H1 (cell line): ENCODE measurements at regions not wholly inside any gene's neighbourhood (a gene's known extent, or its start where the extent isn't known, plus 50 kb on each side); places are given as distances from the start of the nearest gene placed in this dataset.

ENCODE experiments used
- CTCF ChIA-PET: fragments of 300-600 bp; sonication (Branson Sonifier 250); formaldehyde crosslinking; loops from one replicate; lab custom pipeline; 2021; ENCODE audit not compliant: partially characterized antibody; lab: Charles Lee
- POLR2A ChIA-PET: fragments of 300-600 bp; sonication (Branson Sonifier 250); formaldehyde crosslinking; loops from one replicate; lab custom pipeline; 2021; ENCODE audit warnings: inconsistent platforms; ENCODE audit not compliant: partially characterized antibody; lab: Charles Lee
- DNase-seq, 2 experiments: peaks; one replicate each; pipeline versions ENCODE4 v3.0.0 to v3.0.0-alpha.2; 2010 to 2022; ENCODE audit warnings: low spot score in 2 of 2, low read depth in 1 of 2, mixed read lengths in 1 of 2
- FAIRE-seq: peaks from 2 replicates; lab custom pipeline; 2011; peaks lifted over from hg19 to GRCh38; lab: Jason Lieb, UNC
- H2AFZ ChIP-seq: 2 replicates; pipeline ENCODE4 v1.8.1; 2012; ENCODE audit warnings: low read length, inconsistent platforms
- H2AK5ac ChIP-seq: 2 replicates; pipeline ENCODE4 v1.6.1; 2013; ENCODE audit warnings: low read depth, low read length
- H2BK120ac ChIP-seq: replicated peaks from 2 replicates; pipeline ENCODE3; 2013; ENCODE audit warnings: low read depth, low read length, inconsistent platforms
- H2BK12ac ChIP-seq: 2 replicates; pipeline ENCODE4 v1.6.1; 2013; ENCODE audit warnings: low read depth, low read length
- H2BK15ac ChIP-seq: 2 replicates; pipeline ENCODE4 v1.6.1; 2013; ENCODE audit warnings: low read length
- H2BK20ac ChIP-seq: 2 replicates; pipeline ENCODE4 v1.6.1; 2013; ENCODE audit warnings: low read length
- H2BK5ac ChIP-seq: 2 replicates; pipeline ENCODE4 v1.6.1; 2013; ENCODE audit warnings: low read depth, low read length
- H3K14ac ChIP-seq: 2 replicates; pipeline ENCODE4 v1.6.1; 2013; ENCODE audit warnings: inconsistent platforms; ENCODE audit not compliant: insufficient read length
- H3K18ac ChIP-seq: 2 replicates; pipeline ENCODE4 v1.6.1; 2013; ENCODE audit warnings: low read length; ENCODE audit errors: extremely low read depth
- H3K23ac ChIP-seq: 2 replicates; pipeline ENCODE4 v1.6.1; 2013; ENCODE audit warnings: inconsistent platforms; ENCODE audit not compliant: insufficient read length
- H3K23me2 ChIP-seq: 2 replicates; pipeline ENCODE4 v1.6.1; 2013; ENCODE audit warnings: low read depth, low read length
- H3K27ac ChIP-seq: 2 replicates; pipeline ENCODE4 v1.6.1; 2011; ENCODE audit warnings: low read depth, low read length, inconsistent platforms
- H3K27me3 ChIP-seq, 4 experiments: replicated peaks in 1 of 4; 1 replicate in 1 of 4; 2 replicates in 3 of 4; pipeline versions ENCODE4 v1.6.1 to v1.8.1; 2011 to 2013; ENCODE audit warnings: low read length in 3 of 4, mild to moderate bottlenecking in 3 of 4, inconsistent platforms in 2 of 4, mixed read lengths in 2 of 4, moderate library complexity in 1 of 4; ENCODE audit not compliant: control insufficient read depth in 3 of 4, insufficient read depth in 3 of 4; ENCODE audit errors: extremely low read depth in 1 of 4
- H3K36me3 ChIP-seq, 4 experiments: 2 replicates each; pipeline versions ENCODE4 v1.6.1 to v1.8.1; 2011 to 2013; ENCODE audit warnings: mild to moderate bottlenecking in 4 of 4, low read length in 3 of 4, moderate library complexity in 2 of 4, control low read depth in 1 of 4, inconsistent platforms in 1 of 4; ENCODE audit not compliant: insufficient read depth in 4 of 4, control insufficient read depth in 2 of 4
- H3K4ac ChIP-seq: replicated peaks from 2 replicates; pipeline ENCODE3; 2013; ENCODE audit warnings: low read length, low read depth, mixed read lengths, inconsistent platforms; ENCODE audit not compliant: insufficient read length
- H3K4me1 ChIP-seq, 4 experiments: replicated peaks in 1 of 4; 1 replicate in 1 of 4; 2 replicates in 3 of 4; pipeline versions ENCODE4 v1.6.1 to v1.8.1; 2011 to 2013; ENCODE audit warnings: low read length in 3 of 4, inconsistent platforms in 2 of 4, mixed read lengths in 1 of 4; ENCODE audit not compliant: insufficient read depth in 4 of 4, control insufficient read depth in 3 of 4
- H3K4me2 ChIP-seq, 2 experiments: 2 replicates each; pipeline versions ENCODE4 v1.6.1 to v1.8.1; 2011 to 2013; ENCODE audit warnings: low read depth in 2 of 2, low read length in 2 of 2, control low read depth in 1 of 2, inconsistent platforms in 1 of 2, mild to moderate bottlenecking in 1 of 2; ENCODE audit not compliant: insufficient read depth in 1 of 2
- H3K4me3 ChIP-seq, 4 experiments: fragments of 200-600, 300-600 bp in 1 of 4; sonication (generic), shearing (Covaris generic), sonication (Bioruptor Twin) in 1 of 4; 2 replicates each; pipeline versions ENCODE4 v1.5.1 to v1.8.1; 2011 to 2016; ENCODE audit warnings: low read length in 4 of 4, low read depth in 3 of 4, control low read depth in 2 of 4, inconsistent platforms in 2 of 4, mild to moderate bottlenecking in 2 of 4, mixed read lengths in 1 of 4, moderate library complexity in 1 of 4; ENCODE audit not compliant: insufficient read depth in 2 of 4; ENCODE audit errors: extremely low read depth in 1 of 4
- H3K56ac ChIP-seq: replicated peaks from 2 replicates; pipeline ENCODE3; 2013; ENCODE audit warnings: low read depth, mild to moderate bottlenecking, mixed read lengths, low read length, inconsistent platforms; ENCODE audit not compliant: insufficient read length
- H3K79me1 ChIP-seq: 2 replicates; pipeline ENCODE4 v1.6.1; 2013; ENCODE audit warnings: low read depth, low read length, control low read depth
- H3K79me2 ChIP-seq, 2 experiments: 2 replicates each; pipeline versions ENCODE4 v1.6.1 to v1.8.1; 2012 to 2013; ENCODE audit warnings: low read length in 2 of 2, mild to moderate bottlenecking in 2 of 2, inconsistent platforms in 1 of 2; ENCODE audit not compliant: insufficient read depth in 2 of 2, control insufficient read depth in 1 of 2
- H3K9ac ChIP-seq, 4 experiments: replicated peaks in 1 of 4; 1 replicate in 1 of 4; 2 replicates in 3 of 4; pipeline versions ENCODE4 v1.6.1 to v1.8.1; 2011 to 2013; ENCODE audit warnings: low read depth in 3 of 4, low read length in 3 of 4, control low read depth in 2 of 4, mild to moderate bottlenecking in 2 of 4, moderate library complexity in 2 of 4, inconsistent platforms in 1 of 4; ENCODE audit errors: extremely low read depth in 1 of 4
- H3K9me3 ChIP-seq, 2 experiments: 2 replicates each; pipeline versions ENCODE4 v1.6.1 to v1.8.1; 2012 to 2013; ENCODE audit warnings: mild to moderate bottlenecking in 2 of 2, moderate library complexity in 2 of 2, control low read depth in 1 of 2, inconsistent platforms in 1 of 2, low read depth in 1 of 2, low read length in 1 of 2, mixed read lengths in 1 of 2; ENCODE audit not compliant: insufficient read depth in 2 of 2
- H4K20me1 ChIP-seq, 2 experiments: replicated peaks in 1 of 2; 2 replicates each; pipeline versions ENCODE3 to v1.8.1; 2011 to 2013; ENCODE audit warnings: inconsistent platforms in 2 of 2, low read length in 2 of 2, mild to moderate bottlenecking in 1 of 2; ENCODE audit not compliant: insufficient read depth in 2 of 2, control insufficient read depth in 1 of 2
- H4K5ac ChIP-seq: 2 replicates; pipeline ENCODE4 v1.6.1; 2013; ENCODE audit warnings: low read length, low read depth, mixed read lengths, inconsistent platforms; ENCODE audit not compliant: insufficient read length
- H4K8ac ChIP-seq: 2 replicates; pipeline ENCODE4 v1.8.0; 2013; ENCODE audit warnings: mild to moderate bottlenecking, moderate library complexity, low read length, inconsistent platforms; ENCODE audit not compliant: insufficient read depth; ENCODE audit errors: extremely low read depth
- H4K91ac ChIP-seq: replicated peaks from 2 replicates; pipeline ENCODE3; 2013; ENCODE audit warnings: low read length, mixed read lengths, inconsistent platforms; ENCODE audit not compliant: insufficient read length
- CEBPB ChIP-seq: IDR thresholded peaks from 2 replicates; pipeline ENCODE4 v1.6.1; 2012; ENCODE audit warnings: low read depth, low read length
- CREB1 ChIP-seq: IDR thresholded peaks from 2 replicates; pipeline ENCODE4 v1.6.1; 2012; ENCODE audit warnings: inconsistent platforms
- EGR1 ChIP-seq: IDR thresholded peaks from 2 replicates; pipeline ENCODE4 v1.6.1; 2011; ENCODE audit warnings: low read depth, low read length, borderline replicate concordance
- EZH2 ChIP-seq: fragments of 200-600 bp; sonication (generic); IDR thresholded peaks from 2 replicates; pipeline ENCODE4 v1.7.1; 2012; ENCODE audit warnings: low read depth, mild to moderate bottlenecking, moderate library complexity, low read length, inconsistent platforms; ENCODE audit not compliant: severe bottlenecking
- JUND ChIP-seq: IDR thresholded peaks from 2 replicates; pipeline ENCODE4 v1.6.1; 2011; ENCODE audit warnings: mild to moderate bottlenecking, improper control_type of control experiment, low read length
- POLR2A ChIP-seq, 2 experiments: IDR thresholded peaks; 1 replicate in 1 of 2; 2 replicates in 1 of 2; pipeline ENCODE4 v1.6.1; 2011; ENCODE audit warnings: low read depth in 2 of 2, low read length in 2 of 2, mild to moderate bottlenecking in 2 of 2; ENCODE audit errors: control extremely low read depth in 1 of 2
- SAP30 ChIP-seq: fragments of 300-600 bp; sonication (generic); IDR thresholded peaks from 2 replicates; pipeline ENCODE4 v1.7.1; 2012; ENCODE audit warnings: low read length, moderate library complexity, mild to moderate bottlenecking, inconsistent platforms; ENCODE audit not compliant: insufficient read depth, insufficient replicate concordance
- SIRT6 ChIP-seq: IDR thresholded peaks from one replicate; pipeline ENCODE4 v1.7.1; 2012; ENCODE audit warnings: low read length, inconsistent platforms
- SP4 ChIP-seq: IDR thresholded peaks from 2 replicates; pipeline ENCODE4 v1.6.1; 2012; ENCODE audit warnings: low read length, inconsistent platforms
- TAF1 ChIP-seq: IDR thresholded peaks from 2 replicates; pipeline ENCODE4 v1.6.1; 2011; ENCODE audit warnings: mild to moderate bottlenecking, low read depth, low read length
- WGBS, 2 experiments: shearing (Covaris generic) in 1 of 2; methylation state at CpG; one replicate each; pipeline versions ENCODE4 v1.1.6 to v1.1.7; 2013 to 2015; ENCODE audit warnings: low lambda C conversion rate in 2 of 2, mixed read lengths in 2 of 2, inconsistent platforms in 1 of 2, low coverage in 1 of 2, missing lambda C conversion rate in 1 of 2; ENCODE audit not compliant: insufficient replicate concordance in 2 of 2, insufficient coverage in 1 of 2, insufficient read length in 1 of 2; ENCODE audit errors: extremely low coverage in 1 of 2, missing lambda C conversion rate in 1 of 2; 5-methylcytosine and 5-hydroxymethylcytosine counted together

- Histone ChIP-seq H3K27me3 (no peaks in the 10 kb centered on the region), H3K18ac (no peak overlapping the region), H4K91ac (no peak overlapping the region), H3K56ac (no peak overlapping the region), H2BK20ac (no peak overlapping the region), H2BK12ac (no peak overlapping the region), H3K4ac (no peak overlapping the region), H3K79me1 (no peaks in the 10 kb centered on the region), H2AFZ (no peak overlapping the region), H3K23me2 (no peaks in the 10 kb centered on the region), H2BK120ac (no peak overlapping the region), H4K20me1 (no peaks in the 10 kb centered on the region), H3K4me2 (no peak overlapping the region), H3K4me3 (no peak overlapping the region), H3K27ac (no peak overlapping the region), H2BK5ac (no peak overlapping the region), H3K23ac (no peak overlapping the region), H3K4me1 (peaks cover 0 to 2% (median 0%) of the 10 kb centered on the region in 4 experiments; a peak in 1 of 7 replicates), H3K9me3 (no peaks in the 10 kb centered on the region), H3K14ac (no peak overlapping the region), H2BK15ac (no peak overlapping the region), H3K36me3 (no peaks in the 10 kb centered on the region), H4K5ac (no peak overlapping the region), H2AK5ac (no peak overlapping the region), H3K9ac (peak overlapping the region in 1 of 4 experiments; percentile 8; a peak in 1 of 7 replicates), H4K8ac (no peak overlapping the region), H3K79me2 (no peaks in the 10 kb centered on the region)
- no peak for TF ChIP-seq JUND
- TF ChIP-seq SP4 = no peak
- no peak for TF ChIP-seq EGR1
- no peak for TF ChIP-seq POLR2A (IDR thresholded peaks at IDR 0.05; ENCODE audit: control extremely low read depth in 1 of 2, low read depth in 2 of 2, low read length in 2 of 2)
- TF ChIP-seq TAF1 = no peak
- no peak for TF ChIP-seq CEBPB
- no peak for TF ChIP-seq EZH2
- TF ChIP-seq SIRT6 = no peak
- TF ChIP-seq SAP30 = no peak
- no peak for TF ChIP-seq CREB1
- DNase-seq (no peak), FAIRE-seq (no peak)
- 86% methylated on average over 1 of the region's 1 CpG; no CpG with 5 or more reads in 1 of the 2 experiments for WGBS, 2 experiments
- CTCF ChIA-PET = interaction anchor here (0.9 kb wide), 1 partner anchor 24 kb away, joined by 3 read pairs; no protein-coding TSS in a partner anchor
- POLR2A ChIA-PET = no interaction called here
Measured at GRCh38 chr15:61549727-61550126, 320.6 kb upstream of the RORA start.
